GM19238 (cell line): ENCODE measurements at regions not wholly inside any gene's neighbourhood (a gene's known extent, or its start where the extent isn't known, plus 50 kb on each side); places are given as distances from the start of the nearest gene placed in this dataset.
"Not testable (repeated sequence)": the region's sequence is repeated elsewhere in the genome, so short reads cannot be mapped to it uniquely, and the experiment has no call there.

ENCODE experiments used
- DNase-seq: peaks from one replicate; pipeline ENCODE4 v3.0.0; 2011; ENCODE audit warnings: low spot score; ENCODE audit not compliant: insufficient read length

GRCh38 chr16:65343556-65343955, 221.7 kb upstream of the CDH11 start:
- DNase-seq: no peak

- DNase-seq: no peak
These were observed 220.5 kb upstream of the CDH11 start for GRCh38 chr16:65342231-65342866.

- no peak for DNase-seq
These were observed 217.2 kb upstream of the CDH11 start for GRCh38 chr16:65339062-65339461.

GRCh38 chr16:65336160-65336559, 214.3 kb upstream of the CDH11 start:
- no peak for DNase-seq

GRCh38 chr16:65334081-65334480, 212.2 kb upstream of the CDH11 start:
- DNase-seq: no peak

GRCh38 chr16:65333283-65333682, 211.4 kb upstream of the CDH11 start:
- no peak for DNase-seq

- no peak for DNase-seq
These were observed 205.5 kb upstream of the CDH11 start for GRCh38 chr16:65327346-65327745.

- no peak for DNase-seq
These were observed 201.9 kb upstream of the CDH11 start for GRCh38 chr16:65323655-65324237.

GRCh38 chr16:65319621-65320231, 197.9 kb upstream of the CDH11 start:
- no peak for DNase-seq

- DNase-seq: no peak
These were observed 196.9 kb upstream of the CDH11 start for GRCh38 chr16:65318590-65319257.

- no peak for DNase-seq
These were observed 196.3 kb upstream of the CDH11 start for GRCh38 chr16:65318138-65318537.

- no peak for DNase-seq
These were observed 194.9 kb upstream of the CDH11 start for GRCh38 chr16:65316808-65317207.

- no peak for DNase-seq
These were observed 193.4 kb upstream of the CDH11 start for GRCh38 chr16:65315081-65315780.

GRCh38 chr16:65314627-65315008, 192.8 kb upstream of the CDH11 start:
- no peak for DNase-seq

GRCh38 chr16:65313936-65314626, 192.2 kb upstream of the CDH11 start:
- no peak for DNase-seq

GRCh38 chr16:65312795-65313194, 190.9 kb upstream of the CDH11 start:
- DNase-seq: no peak

GRCh38 chr16:65312071-65312470, 190.2 kb upstream of the CDH11 start:
- DNase-seq: no peak

- not testable (repeated sequence) for DNase-seq
These were observed 188.6 kb upstream of the CDH11 start for GRCh38 chr16:65310491-65310890.

- DNase-seq: no peak
These were observed 187.5 kb upstream of the CDH11 start for GRCh38 chr16:65309354-65309753.

GRCh38 chr16:65308506-65308905, 186.6 kb upstream of the CDH11 start:
- no peak for DNase-seq

- no peak for DNase-seq
These were observed 185.4 kb upstream of the CDH11 start for GRCh38 chr16:65307286-65307685.
